ENCODE measurements at regions not wholly inside any gene's neighbourhood (a gene's known extent, or its start where the extent isn't known, plus 50 kb on each side); places are given as distances from the start of the nearest gene placed in this dataset.
"Not testable (repeated sequence)": the region's sequence is repeated elsewhere in the genome, so short reads cannot be mapped to it uniquely, and the experiment has no call there.

- Histone ChIP-seq H3K9me3 (ENCODE audit: insufficient read depth, low read depth, low read length) (no peaks in the 10 kb centered on the region), H3F3A (ENCODE audit: low read depth) (no peaks in the 10 kb centered on the region), H3K27me3 (ENCODE audit: insufficient read depth, low read length, poor library complexity, severe bottlenecking) (no peaks in the 10 kb centered on the region), H3K36me3 (ENCODE audit: insufficient read depth, low read length) (no peaks in the 10 kb centered on the region), H4K20me1 (ENCODE audit: insufficient read depth, low read length, poor library complexity, severe bottlenecking) (no peaks in the 10 kb centered on the region), H3K9ac (ENCODE audit: low read depth, low read length, poor library complexity, severe bottlenecking) (no peak overlapping the region), H3K4me2 (ENCODE audit: low read depth, low read length, poor library complexity, severe bottlenecking) (no peak overlapping the region), H2AFZ (ENCODE audit: low read length) (no peak overlapping the region), H3K79me2 (ENCODE audit: insufficient read depth, low read length) (no peaks in the 10 kb centered on the region), H3K4me3 (ENCODE audit: low read length, poor library complexity, severe bottlenecking) (no peak overlapping the region), H3K4me1 (ENCODE audit: insufficient read depth, low read length, poor library complexity, severe bottlenecking) (peaks cover 11% of the 10 kb centered on the region), H3K9me2 (replicated peaks; ENCODE audit: low read depth, low read length) (no peaks in the 10 kb centered on the region)
- TF ChIP-seq CTCF (conservative IDR thresholded peaks at IDR 0.05; ENCODE audit: low read length) (no peak), EZH2phosphoT487 (IDR thresholded peaks at IDR 0.05; ENCODE audit: borderline replicate concordance) (no peak)
Measured at GRCh38 chrX:1751781-1752180, 136.9 kb downstream of the ASMT start.

- H3K4me2 ChIP-seq (ENCODE audit: low read depth, low read length, poor library complexity, severe bottlenecking): not testable (repeated sequence)
Measured at GRCh38 chrX:1752799-1753198, 137.9 kb downstream of the ASMT start.

GRCh38 chrX:1754077-1754476 lies 139.2 kb downstream of the ASMT start:
- Histone ChIP-seq H4K20me1 (ENCODE audit: insufficient read depth, low read length, poor library complexity, severe bottlenecking) (no peaks in the 10 kb centered on the region), H3K9me3 (ENCODE audit: insufficient read depth, low read depth, low read length) (peaks cover 2% of the 10 kb centered on the region; the same call in 1 of the 2 replicates), H3K9me2 (replicated peaks; ENCODE audit: low read depth, low read length) (no peaks in the 10 kb centered on the region), H3F3A (ENCODE audit: low read depth) (no peaks in the 10 kb centered on the region), H3K27me3 (ENCODE audit: insufficient read depth, low read length, poor library complexity, severe bottlenecking) (no peaks in the 10 kb centered on the region), H2AFZ (ENCODE audit: low read length) (no peak overlapping the region), H3K9ac (ENCODE audit: low read depth, low read length, poor library complexity, severe bottlenecking) (no peak overlapping the region), H3K4me3 (ENCODE audit: low read length, poor library complexity, severe bottlenecking) (no peak overlapping the region), H3K79me2 (ENCODE audit: insufficient read depth, low read length) (no peaks in the 10 kb centered on the region), H3K4me2 (ENCODE audit: low read depth, low read length, poor library complexity, severe bottlenecking) (no peak overlapping the region), H3K4me1 (ENCODE audit: insufficient read depth, low read length, poor library complexity, severe bottlenecking) (peaks cover 11% of the 10 kb centered on the region), H3K36me3 (ENCODE audit: insufficient read depth, low read length) (no peaks in the 10 kb centered on the region)
- no peak for TF ChIP-seq EZH2phosphoT487 (IDR thresholded peaks at IDR 0.05; ENCODE audit: borderline replicate concordance)
- no peak for TF ChIP-seq CTCF (conservative IDR thresholded peaks at IDR 0.05; ENCODE audit: low read length)

More at GRCh38 chrX:1752799-1753198, 137.9 kb downstream of the ASMT start:
- not testable (repeated sequence) for H2AFZ ChIP-seq (ENCODE audit: low read length); H4K20me1 ChIP-seq (ENCODE audit: insufficient read depth, low read length, poor library complexity, severe bottlenecking); H3K36me3 ChIP-seq (ENCODE audit: insufficient read depth, low read length); H3K27me3 ChIP-seq (ENCODE audit: insufficient read depth, low read length, poor library complexity, severe bottlenecking); H3K9me3 ChIP-seq (ENCODE audit: insufficient read depth, low read depth, low read length); H3K79me2 ChIP-seq (ENCODE audit: insufficient read depth, low read length); H3K4me3 ChIP-seq (ENCODE audit: low read length, poor library complexity, severe bottlenecking); H3F3A ChIP-seq (ENCODE audit: low read depth); H3K9ac ChIP-seq (ENCODE audit: low read depth, low read length, poor library complexity, severe bottlenecking); H3K9me2 ChIP-seq (replicated peaks; ENCODE audit: low read depth, low read length)
- peaks cover 11% of the 10 kb centered on the region for H3K4me1 ChIP-seq (ENCODE audit: insufficient read depth, low read length, poor library complexity, severe bottlenecking)

- Histone ChIP-seq H3F3A (ENCODE audit: low read depth) (no peaks in the 10 kb centered on the region), H3K4me2 (ENCODE audit: low read depth, low read length, poor library complexity, severe bottlenecking) (no peak overlapping the region), H3K9me3 (ENCODE audit: insufficient read depth, low read depth, low read length) (no peaks in the 10 kb centered on the region), H3K36me3 (ENCODE audit: insufficient read depth, low read length) (no peaks in the 10 kb centered on the region), H4K20me1 (ENCODE audit: insufficient read depth, low read length, poor library complexity, severe bottlenecking) (no peaks in the 10 kb centered on the region), H3K9ac (ENCODE audit: low read depth, low read length, poor library complexity, severe bottlenecking) (no peak overlapping the region), H3K9me2 (replicated peaks; ENCODE audit: low read depth, low read length) (no peaks in the 10 kb centered on the region), H3K79me2 (ENCODE audit: insufficient read depth, low read length) (no peaks in the 10 kb centered on the region), H3K27me3 (ENCODE audit: insufficient read depth, low read length, poor library complexity, severe bottlenecking) (no peaks in the 10 kb centered on the region), H2AFZ (ENCODE audit: low read length) (no peak overlapping the region), H3K4me3 (ENCODE audit: low read length, poor library complexity, severe bottlenecking) (no peak overlapping the region), H3K4me1 (ENCODE audit: insufficient read depth, low read length, poor library complexity, severe bottlenecking) (no peaks in the 10 kb centered on the region)
- no peak for TF ChIP-seq CTCF (conservative IDR thresholded peaks at IDR 0.05; ENCODE audit: low read length)
- TF ChIP-seq EZH2phosphoT487 (IDR thresholded peaks at IDR 0.05; ENCODE audit: borderline replicate concordance): no peak
Measured at GRCh38 chrX:1763294-1763693, 148.4 kb downstream of the ASMT start.

- not testable (repeated sequence) for H2AFZ ChIP-seq (ENCODE audit: low read length); H3K79me2 ChIP-seq (ENCODE audit: insufficient read depth, low read length); H3K4me3 ChIP-seq (ENCODE audit: low read length, poor library complexity, severe bottlenecking); H3K36me3 ChIP-seq (ENCODE audit: insufficient read depth, low read length); H3K9me2 ChIP-seq (replicated peaks; ENCODE audit: low read depth, low read length); H3K27me3 ChIP-seq (ENCODE audit: insufficient read depth, low read length, poor library complexity, severe bottlenecking); H3F3A ChIP-seq (ENCODE audit: low read depth); H3K4me1 ChIP-seq (ENCODE audit: insufficient read depth, low read length, poor library complexity, severe bottlenecking); H3K4me2 ChIP-seq (ENCODE audit: low read depth, low read length, poor library complexity, severe bottlenecking); H3K9ac ChIP-seq (ENCODE audit: low read depth, low read length, poor library complexity, severe bottlenecking); H4K20me1 ChIP-seq (ENCODE audit: insufficient read depth, low read length, poor library complexity, severe bottlenecking); H3K9me3 ChIP-seq (ENCODE audit: insufficient read depth, low read depth, low read length)
Measured at GRCh38 chrX:1764883-1765364, 150.1 kb downstream of the ASMT start.

All from Loucy (cell line).